ENCODE measurements at regions not wholly inside any gene's neighbourhood (a gene's known extent, or its start where the extent isn't known, plus 50 kb on each side); places are given as distances from the start of the nearest gene placed in this dataset.
"Not testable (repeated sequence)": the region's sequence is repeated elsewhere in the genome, so short reads cannot be mapped to it uniquely, and the experiment has no call there.

DNA sequence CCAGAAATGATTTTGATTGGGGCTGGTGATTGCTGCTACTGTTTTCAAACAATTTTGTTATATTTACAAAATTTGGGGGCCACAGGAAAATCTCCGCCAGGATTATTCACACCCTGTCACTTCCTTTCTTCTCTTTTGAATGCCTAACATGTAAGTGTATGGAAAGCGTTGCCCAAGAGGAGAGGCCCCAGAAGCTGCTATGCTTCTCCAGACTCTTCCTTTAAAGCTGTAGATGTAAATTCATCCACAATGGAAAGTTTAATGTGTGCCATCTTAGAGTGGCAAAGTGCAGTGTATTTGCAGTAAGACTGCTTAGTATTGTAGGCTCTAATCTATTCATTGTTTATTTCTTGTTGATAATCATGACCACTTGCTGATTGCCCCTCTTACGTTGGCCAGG lies 136.7 kb upstream of the LRIG3 start:
- H3K27me3 ChIP-seq (replicated peaks; ENCODE audit: insufficient read depth, low read depth, low read length, poor library complexity), result no peaks in the 10 kb centered on the region
- no peaks in the 10 kb centered on the region for H3K36me3 ChIP-seq (ENCODE audit: insufficient read depth, low read length, poor library complexity, severe bottlenecking)
- DNase-seq (ENCODE audit: low spot score), result no peak
- H3K9me3 ChIP-seq (ENCODE audit: low read depth, low read length, poor library complexity, severe bottlenecking), result no peaks in the 10 kb centered on the region
- intact Hi-C loops (cut with micrococcal nuclease; ENCODE audit: unreplicated experiment), result no loop called here
- ChIA-PET POLR2A (ENCODE audit: low non-redundant PET) (no interaction called here), CTCF (no interaction called here)
- H3K4me1 ChIP-seq (ENCODE audit: insufficient read depth, low read length, poor library complexity, severe bottlenecking), result no peaks in the 10 kb centered on the region
- no peak overlapping the region for H3K27ac ChIP-seq (ENCODE audit: low read depth, low read length, poor library complexity, severe bottlenecking)
- no peak overlapping the region for H3K4me3 ChIP-seq (ENCODE audit: low read depth, low read length, poor library complexity, severe bottlenecking)
- TF ChIP-seq, protein P1, sequence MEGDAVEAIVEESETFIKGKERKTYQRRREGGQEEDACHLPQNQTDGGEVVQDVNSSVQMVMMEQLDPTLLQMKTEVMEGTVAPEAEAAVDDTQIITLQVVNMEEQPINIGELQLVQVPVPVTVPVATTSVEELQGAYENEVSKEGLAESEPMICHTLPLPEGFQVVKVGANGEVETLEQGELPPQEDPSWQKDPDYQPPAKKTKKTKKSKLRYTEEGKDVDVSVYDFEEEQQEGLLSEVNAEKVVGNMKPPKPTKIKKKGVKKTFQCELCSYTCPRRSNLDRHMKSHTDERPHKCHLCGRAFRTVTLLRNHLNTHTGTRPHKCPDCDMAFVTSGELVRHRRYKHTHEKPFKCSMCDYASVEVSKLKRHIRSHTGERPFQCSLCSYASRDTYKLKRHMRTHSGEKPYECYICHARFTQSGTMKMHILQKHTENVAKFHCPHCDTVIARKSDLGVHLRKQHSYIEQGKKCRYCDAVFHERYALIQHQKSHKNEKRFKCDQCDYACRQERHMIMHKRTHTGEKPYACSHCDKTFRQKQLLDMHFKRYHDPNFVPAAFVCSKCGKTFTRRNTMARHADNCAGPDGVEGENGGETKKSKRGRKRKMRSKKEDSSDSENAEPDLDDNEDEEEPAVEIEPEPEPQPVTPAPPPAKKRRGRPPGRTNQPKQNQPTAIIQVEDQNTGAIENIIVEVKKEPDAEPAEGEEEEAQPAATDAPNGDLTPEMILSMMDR (conservative IDR thresholded peaks at IDR 0.05; ENCODE audit: low read depth, low read length), result no peak
- BruUV-seq (replicated peaks), result no TSS peak

DNA sequence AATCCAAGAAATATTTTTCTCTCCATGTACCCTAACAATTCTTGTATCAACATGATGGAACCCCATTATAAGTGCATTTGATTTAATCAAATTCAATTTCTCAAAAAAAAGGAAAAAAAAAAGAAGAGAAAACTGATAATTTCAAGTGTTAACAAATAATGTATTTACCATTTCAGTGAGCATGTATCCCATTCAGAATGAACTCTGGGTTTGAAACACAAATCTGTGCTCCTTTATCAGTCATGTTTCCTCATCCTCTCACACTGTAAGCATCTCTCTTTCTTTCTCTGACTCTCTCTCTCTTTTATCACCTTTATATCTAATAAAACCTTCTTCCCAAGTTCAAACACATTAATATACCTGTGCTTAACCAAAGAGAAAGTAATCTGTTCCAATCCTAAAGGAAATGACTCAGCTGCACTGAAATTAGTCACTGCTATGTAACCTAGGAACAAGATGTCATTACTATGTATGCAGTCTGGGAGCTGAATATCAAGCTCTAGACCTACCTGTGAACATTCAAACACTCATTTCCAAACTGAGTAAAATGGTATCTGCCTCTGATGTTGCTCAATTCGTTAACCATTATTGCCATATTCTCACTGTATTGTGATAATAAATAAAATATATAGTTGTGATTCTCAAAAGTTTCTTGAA lies 135.0 kb upstream of the LRIG3 start:
- intact Hi-C loops (cut with micrococcal nuclease; ENCODE audit: unreplicated experiment), result no loop called here
- DNase-seq (ENCODE audit: low spot score), result no peak
- Histone ChIP-seq H3K27me3 (replicated peaks; ENCODE audit: insufficient read depth, low read depth, low read length, poor library complexity) (no peaks in the 10 kb centered on the region), H3K4me3 (ENCODE audit: low read depth, low read length, poor library complexity, severe bottlenecking) (no peak overlapping the region), H3K4me1 (ENCODE audit: insufficient read depth, low read length, poor library complexity, severe bottlenecking) (no peaks in the 10 kb centered on the region), H3K27ac (ENCODE audit: low read depth, low read length, poor library complexity, severe bottlenecking) (no peak overlapping the region), H3K36me3 (ENCODE audit: insufficient read depth, low read length, poor library complexity, severe bottlenecking) (no peaks in the 10 kb centered on the region), H3K9me3 (ENCODE audit: low read depth, low read length, poor library complexity, severe bottlenecking) (no peaks in the 10 kb centered on the region)
- ChIA-PET CTCF (no interaction called here), POLR2A (ENCODE audit: low non-redundant PET) (no interaction called here)
- BruUV-seq (replicated peaks), result no TSS peak
- TF ChIP-seq, protein P1 (conservative IDR thresholded peaks at IDR 0.05; ENCODE audit: low read depth, low read length), result no peak
- no peak for TF ChIP-seq EZH2 (IDR thresholded peaks at IDR 0.05; ENCODE audit: borderline replicate concordance, low read depth, low read length, poor library complexity, severe bottlenecking)

DNA sequence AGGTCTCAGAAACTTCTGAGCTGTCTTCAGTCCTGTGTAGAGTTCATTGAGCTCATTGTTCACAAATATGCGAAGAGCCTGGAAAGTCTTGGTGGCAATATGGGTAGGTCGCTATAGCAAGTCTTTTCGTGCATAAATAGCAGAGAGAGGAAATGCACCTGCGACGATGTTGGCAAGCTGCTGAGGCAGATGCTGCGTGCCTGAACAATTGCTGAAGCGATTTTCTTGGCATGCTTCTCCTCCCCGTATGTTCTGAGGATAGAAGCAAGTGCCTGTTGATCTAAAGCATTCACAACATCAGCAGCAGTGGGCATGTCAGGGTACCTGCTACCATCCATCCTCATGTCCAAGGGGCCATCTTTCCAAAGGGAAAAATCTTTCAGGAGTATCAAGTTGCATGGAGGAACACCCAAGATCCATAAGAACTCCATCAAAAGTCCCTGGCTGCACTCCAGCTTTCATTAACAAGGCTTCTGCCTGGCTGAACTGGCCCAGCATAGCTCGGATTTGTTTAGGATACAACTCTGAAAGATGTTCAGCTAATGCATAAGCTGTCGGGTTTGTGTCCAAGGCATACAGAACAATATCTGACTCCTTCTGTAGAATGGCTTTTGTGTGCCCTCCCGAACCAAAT lies 133.1 kb upstream of the LRIG3 start:
- BruUV-seq (replicated peaks); POLR2A ChIA-PET (ENCODE audit: low non-redundant PET): not testable (repeated sequence)

More for the DNA sequence above, 133.1 kb upstream of the LRIG3 start:
- H3K27me3 ChIP-seq (replicated peaks; ENCODE audit: insufficient read depth, low read depth, low read length, poor library complexity); H3K36me3 ChIP-seq (ENCODE audit: insufficient read depth, low read length, poor library complexity, severe bottlenecking); DNase-seq (ENCODE audit: low spot score); H3K27ac ChIP-seq (ENCODE audit: low read depth, low read length, poor library complexity, severe bottlenecking); H3K4me1 ChIP-seq (ENCODE audit: insufficient read depth, low read length, poor library complexity, severe bottlenecking); CTCF ChIA-PET; intact Hi-C loops (cut with micrococcal nuclease; ENCODE audit: unreplicated experiment); H3K9me3 ChIP-seq (ENCODE audit: low read depth, low read length, poor library complexity, severe bottlenecking); H3K4me3 ChIP-seq (ENCODE audit: low read depth, low read length, poor library complexity, severe bottlenecking): not testable (repeated sequence)
